ENCODE measurements at regions not wholly inside any gene's neighbourhood (a gene's known extent, or its start where the extent isn't known, plus 50 kb on each side); places are given as distances from the start of the nearest gene placed in this dataset.

DNA sequence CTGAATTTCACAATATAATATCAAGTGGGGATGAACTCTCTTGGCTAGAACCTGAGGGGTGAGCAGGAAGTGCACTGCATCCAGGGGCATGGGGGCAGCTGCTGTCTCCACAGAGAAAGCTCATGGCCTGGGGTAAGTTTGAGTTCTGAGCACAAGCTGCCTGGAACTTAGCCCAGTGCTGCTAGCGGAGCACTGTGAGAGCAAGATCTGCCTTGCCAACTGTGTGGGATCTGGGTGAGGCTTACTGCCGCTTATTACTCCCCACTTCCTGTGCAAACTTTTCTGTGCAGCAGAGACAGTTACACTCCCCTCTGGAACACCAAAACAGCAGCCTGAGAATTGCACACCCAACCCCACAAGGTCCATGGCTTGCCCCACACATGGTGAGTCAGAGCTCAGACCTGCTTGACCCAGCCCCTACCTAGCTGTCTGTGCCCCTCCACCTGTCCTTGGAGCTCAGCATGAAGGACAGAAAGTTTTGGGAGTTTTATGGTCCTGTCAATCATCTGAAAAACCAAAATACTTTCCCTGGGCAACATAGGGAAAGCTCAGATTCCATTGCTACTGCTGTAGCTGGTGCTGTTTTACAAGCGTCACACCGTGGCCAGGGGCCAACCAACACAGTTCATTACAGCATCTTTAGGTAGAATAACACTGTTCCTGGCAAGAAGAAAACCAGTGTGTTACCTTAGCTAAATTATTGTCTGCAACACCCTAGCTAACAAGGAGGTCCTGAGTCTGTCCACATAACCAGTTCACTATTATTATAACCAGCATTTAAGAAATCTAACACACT is 762.1 kb upstream of the NEGR1 start:
- TF ChIP-seq, protein P1, sequence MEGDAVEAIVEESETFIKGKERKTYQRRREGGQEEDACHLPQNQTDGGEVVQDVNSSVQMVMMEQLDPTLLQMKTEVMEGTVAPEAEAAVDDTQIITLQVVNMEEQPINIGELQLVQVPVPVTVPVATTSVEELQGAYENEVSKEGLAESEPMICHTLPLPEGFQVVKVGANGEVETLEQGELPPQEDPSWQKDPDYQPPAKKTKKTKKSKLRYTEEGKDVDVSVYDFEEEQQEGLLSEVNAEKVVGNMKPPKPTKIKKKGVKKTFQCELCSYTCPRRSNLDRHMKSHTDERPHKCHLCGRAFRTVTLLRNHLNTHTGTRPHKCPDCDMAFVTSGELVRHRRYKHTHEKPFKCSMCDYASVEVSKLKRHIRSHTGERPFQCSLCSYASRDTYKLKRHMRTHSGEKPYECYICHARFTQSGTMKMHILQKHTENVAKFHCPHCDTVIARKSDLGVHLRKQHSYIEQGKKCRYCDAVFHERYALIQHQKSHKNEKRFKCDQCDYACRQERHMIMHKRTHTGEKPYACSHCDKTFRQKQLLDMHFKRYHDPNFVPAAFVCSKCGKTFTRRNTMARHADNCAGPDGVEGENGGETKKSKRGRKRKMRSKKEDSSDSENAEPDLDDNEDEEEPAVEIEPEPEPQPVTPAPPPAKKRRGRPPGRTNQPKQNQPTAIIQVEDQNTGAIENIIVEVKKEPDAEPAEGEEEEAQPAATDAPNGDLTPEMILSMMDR (IDR thresholded peaks at IDR 0.05; ENCODE audit: insufficient read depth, low read length) = no peak

DNA sequence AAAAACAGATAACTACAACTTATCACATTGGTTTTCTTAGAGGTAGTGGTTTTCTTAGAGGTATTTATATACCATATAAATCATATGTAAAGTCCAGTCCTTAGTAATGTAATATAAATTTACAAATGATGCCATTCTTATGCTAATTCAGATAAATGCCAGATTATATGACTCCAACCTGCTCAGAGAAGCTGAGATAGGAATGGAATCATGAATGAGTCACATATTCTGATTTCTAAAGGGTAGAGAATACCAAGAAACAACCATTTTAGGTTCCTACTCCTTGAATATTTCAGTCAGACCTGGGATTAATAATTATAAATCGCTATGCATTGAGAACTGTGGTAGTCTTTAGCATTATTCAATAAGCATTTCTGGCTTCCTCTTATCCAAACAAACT is 760.1 kb upstream of the NEGR1 start:
- TF ChIP-seq, protein P1 (IDR thresholded peaks at IDR 0.05; ENCODE audit: insufficient read depth, low read length) = no peak
- no peak for DNase-seq (ENCODE audit: low read depth)
- H3K4me3 ChIP-seq (ENCODE audit: low read depth, low read length) = no peak overlapping the region

More for the DNA sequence above, 762.1 kb upstream of the NEGR1 start:
- DNase-seq (ENCODE audit: low read depth) = no peak
- no peak overlapping the region for H3K4me3 ChIP-seq (ENCODE audit: low read depth, low read length)

DNA sequence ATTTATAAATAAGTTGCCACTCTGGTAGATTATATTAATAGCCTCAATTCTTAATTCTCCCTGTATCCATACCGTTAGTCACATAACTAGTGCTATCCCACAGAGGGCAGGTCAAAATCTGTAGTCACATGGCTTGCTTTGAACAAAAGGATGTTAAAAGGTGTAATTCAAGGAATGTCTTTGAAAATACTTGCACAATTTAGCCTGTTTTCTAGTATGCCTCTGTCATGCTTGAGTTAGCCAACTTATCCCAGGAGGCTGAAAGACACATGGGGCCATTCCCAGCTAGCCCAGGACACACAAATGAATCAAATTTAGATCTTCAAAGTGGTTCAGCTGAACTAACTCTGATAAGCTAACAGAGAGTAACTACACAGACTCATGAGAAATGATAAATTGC is 758.5 kb upstream of the NEGR1 start:
- no peak overlapping the region for H3K4me3 ChIP-seq (ENCODE audit: low read depth, low read length)
- TF ChIP-seq, protein P1 (IDR thresholded peaks at IDR 0.05; ENCODE audit: insufficient read depth, low read length) = no peak

DNA sequence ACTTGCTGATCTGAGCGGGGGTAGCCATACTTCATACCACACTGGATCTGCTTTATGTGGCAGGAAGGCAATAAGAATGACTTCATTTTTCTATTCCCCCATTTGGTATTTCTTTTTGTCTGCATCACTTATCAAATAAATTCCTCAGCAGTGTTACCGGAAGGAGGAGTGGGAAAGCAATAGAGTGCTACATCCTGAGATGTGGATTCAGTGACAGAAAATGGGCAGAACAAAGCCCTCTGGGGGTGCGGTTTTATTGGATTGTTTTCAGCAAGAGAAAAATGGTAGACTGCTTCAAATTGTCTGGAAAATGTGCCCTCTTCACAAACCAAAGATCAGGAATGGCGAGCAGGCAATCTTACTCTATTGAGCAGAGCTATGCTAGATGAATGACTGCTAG is 751.9 kb upstream of the NEGR1 start:
- H3K4me3 ChIP-seq (ENCODE audit: low read depth, low read length) = no peak overlapping the region
- DNase-seq (ENCODE audit: low read depth) = no peak
- TF ChIP-seq, protein P1 (IDR thresholded peaks at IDR 0.05; ENCODE audit: insufficient read depth, low read length) = no peak

More for the DNA sequence above, 758.5 kb upstream of the NEGR1 start:
- no peak for DNase-seq (ENCODE audit: low read depth)

DNA sequence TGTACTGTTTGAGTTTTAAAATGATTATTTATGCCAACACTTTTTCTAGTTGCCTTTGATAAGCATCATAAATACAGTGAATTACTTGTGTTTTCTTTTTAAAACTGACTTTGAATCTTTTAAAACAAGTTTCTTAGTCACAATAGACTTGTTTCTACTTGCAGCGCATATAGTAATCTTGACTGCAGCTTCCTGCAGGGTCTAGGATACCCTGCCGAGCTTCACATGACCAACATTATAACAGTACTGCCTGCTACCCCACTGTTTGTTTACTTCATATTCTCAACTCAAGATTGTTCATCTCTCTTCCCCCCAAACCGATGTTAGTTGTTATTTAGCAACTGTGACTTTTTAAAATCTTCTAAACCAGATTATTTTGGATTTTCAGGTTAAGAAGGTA is 751.3 kb upstream of the NEGR1 start:
- H3K4me3 ChIP-seq (ENCODE audit: low read depth, low read length) = no peak overlapping the region
- TF ChIP-seq, protein P1 (IDR thresholded peaks at IDR 0.05; ENCODE audit: insufficient read depth, low read length) = no peak
- no peak for DNase-seq (ENCODE audit: low read depth)

DNA sequence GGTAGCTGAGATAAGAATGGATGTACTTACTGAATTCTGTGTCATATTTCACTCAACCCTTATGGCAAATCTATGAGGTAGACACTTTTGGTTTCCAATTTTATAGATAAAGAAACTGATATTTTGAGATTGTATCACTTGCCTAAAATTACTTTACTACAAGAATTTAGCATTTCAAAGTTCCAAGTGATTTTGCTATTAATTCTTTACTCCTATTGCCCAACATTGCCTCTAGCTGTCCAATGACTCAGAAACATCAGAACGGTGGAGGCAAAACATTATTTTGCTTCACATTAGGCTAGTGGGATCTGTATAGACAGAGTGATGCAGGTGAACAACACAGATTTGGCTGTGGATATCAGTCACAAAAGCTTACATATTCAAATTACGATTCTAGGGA is 747.2 kb upstream of the NEGR1 start:
- TF ChIP-seq, protein P1 (IDR thresholded peaks at IDR 0.05; ENCODE audit: insufficient read depth, low read length) = no peak
- no peak for DNase-seq (ENCODE audit: low read depth)
- no peak overlapping the region for H3K4me3 ChIP-seq (ENCODE audit: low read depth, low read length)

DNA sequence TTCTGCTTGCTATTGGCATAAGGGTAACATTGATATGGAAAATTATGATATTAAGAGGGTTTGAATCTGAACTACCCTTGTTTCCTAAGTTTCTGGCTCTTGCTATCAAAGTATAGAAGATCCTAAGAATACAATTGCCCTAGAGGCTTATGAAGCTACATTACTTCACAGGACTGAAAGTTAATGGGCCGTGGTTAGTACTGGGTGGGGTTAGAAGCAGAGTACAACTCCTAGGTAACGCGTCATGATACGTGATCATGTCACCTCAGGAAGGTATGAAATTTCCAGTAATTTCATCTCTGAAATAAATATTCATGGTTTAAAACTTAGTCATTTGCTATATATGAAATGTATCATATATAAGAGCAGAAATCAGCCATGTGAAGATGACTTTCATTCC is 743.8 kb upstream of the NEGR1 start:
- TF ChIP-seq, protein P1 (IDR thresholded peaks at IDR 0.05; ENCODE audit: insufficient read depth, low read length) = no peak
- DNase-seq (ENCODE audit: low read depth) = no peak
- no peak overlapping the region for H3K4me3 ChIP-seq (ENCODE audit: low read depth, low read length)

Measured in fibroblast of the aortic adventitia (primary cell).